ENCODE measurements at regions not wholly inside any gene's neighbourhood (a gene's known extent, or its start where the extent isn't known, plus 50 kb on each side); places are given as distances from the start of the nearest gene placed in this dataset.
A peak's percentile ranks its signal among the peaks of the same experiment; 100 is the strongest.

DNA sequence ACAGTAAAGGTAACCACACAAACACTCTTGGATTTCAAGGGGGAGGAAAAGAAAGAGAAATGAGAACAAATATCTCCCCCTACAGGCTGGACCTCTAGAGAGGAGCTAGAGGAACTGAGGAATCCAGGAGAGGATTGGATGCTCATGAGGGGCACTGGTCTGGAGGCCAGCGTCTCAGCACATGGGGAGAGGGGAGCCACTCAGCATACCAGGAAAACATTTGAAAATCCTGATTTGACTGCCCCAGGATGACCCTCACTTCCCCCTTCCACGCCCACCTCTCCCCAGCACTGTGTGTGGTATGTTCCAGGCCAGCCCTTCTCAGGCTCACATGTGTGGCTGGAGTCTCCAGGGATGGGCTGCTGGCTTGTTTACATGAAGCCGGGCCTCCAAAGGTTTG lies 396.8 kb upstream of the ID2 start:
- BruUV-seq (replicated peaks), result no TSS peak
- TF ChIP-seq ZNF121 (CRISPR knock-in tag; conservative IDR thresholded peaks at IDR 0.05) (no peak), BMI1 (IDR thresholded peaks at IDR 0.05; ENCODE audit: low read length) (no peak), SRSF3 (IDR thresholded peaks at IDR 0.05; ENCODE audit: insufficient read depth, low read length) (no peak), POLR2B (IDR thresholded peaks at IDR 0.05; ENCODE audit: low read depth, partially characterized antibody) (no peak), RAD21 (CRISPR knock-in tag; conservative IDR thresholded peaks at IDR 0.05 in 1 of 2, IDR thresholded peaks at IDR 0.05 in 1 of 2) (peak in 1 of 2 experiments; percentile 41; a peak in 2 of 4 replicates), KAT7 (CRISPR knock-in tag; IDR thresholded peaks at IDR 0.05; ENCODE audit: borderline replicate concordance) (no peak), SMARCB1 (IDR thresholded peaks at IDR 0.05; ENCODE audit: insufficient read length, low read depth) (no peak), ZNF134 (CRISPR knock-in tag; conservative IDR thresholded peaks at IDR 0.05) (no peak), ZNF57 (CRISPR knock-in tag; IDR thresholded peaks at IDR 0.05) (no peak), CBX5 (IDR thresholded peaks at IDR 0.05; ENCODE audit: borderline replicate concordance, low read depth) (no peak), ZC3H8 (IDR thresholded peaks at IDR 0.05) (no peak), ZEB2 (IDR thresholded peaks at IDR 0.05) (no peak)
- TF ChIP-seq, protein P1, sequence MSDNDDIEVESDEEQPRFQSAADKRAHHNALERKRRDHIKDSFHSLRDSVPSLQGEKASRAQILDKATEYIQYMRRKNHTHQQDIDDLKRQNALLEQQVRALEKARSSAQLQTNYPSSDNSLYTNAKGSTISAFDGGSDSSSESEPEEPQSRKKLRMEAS (CRISPR knock-in tag; IDR thresholded peaks at IDR 0.05), result no peak
- TF ChIP-seq, protein P2, sequence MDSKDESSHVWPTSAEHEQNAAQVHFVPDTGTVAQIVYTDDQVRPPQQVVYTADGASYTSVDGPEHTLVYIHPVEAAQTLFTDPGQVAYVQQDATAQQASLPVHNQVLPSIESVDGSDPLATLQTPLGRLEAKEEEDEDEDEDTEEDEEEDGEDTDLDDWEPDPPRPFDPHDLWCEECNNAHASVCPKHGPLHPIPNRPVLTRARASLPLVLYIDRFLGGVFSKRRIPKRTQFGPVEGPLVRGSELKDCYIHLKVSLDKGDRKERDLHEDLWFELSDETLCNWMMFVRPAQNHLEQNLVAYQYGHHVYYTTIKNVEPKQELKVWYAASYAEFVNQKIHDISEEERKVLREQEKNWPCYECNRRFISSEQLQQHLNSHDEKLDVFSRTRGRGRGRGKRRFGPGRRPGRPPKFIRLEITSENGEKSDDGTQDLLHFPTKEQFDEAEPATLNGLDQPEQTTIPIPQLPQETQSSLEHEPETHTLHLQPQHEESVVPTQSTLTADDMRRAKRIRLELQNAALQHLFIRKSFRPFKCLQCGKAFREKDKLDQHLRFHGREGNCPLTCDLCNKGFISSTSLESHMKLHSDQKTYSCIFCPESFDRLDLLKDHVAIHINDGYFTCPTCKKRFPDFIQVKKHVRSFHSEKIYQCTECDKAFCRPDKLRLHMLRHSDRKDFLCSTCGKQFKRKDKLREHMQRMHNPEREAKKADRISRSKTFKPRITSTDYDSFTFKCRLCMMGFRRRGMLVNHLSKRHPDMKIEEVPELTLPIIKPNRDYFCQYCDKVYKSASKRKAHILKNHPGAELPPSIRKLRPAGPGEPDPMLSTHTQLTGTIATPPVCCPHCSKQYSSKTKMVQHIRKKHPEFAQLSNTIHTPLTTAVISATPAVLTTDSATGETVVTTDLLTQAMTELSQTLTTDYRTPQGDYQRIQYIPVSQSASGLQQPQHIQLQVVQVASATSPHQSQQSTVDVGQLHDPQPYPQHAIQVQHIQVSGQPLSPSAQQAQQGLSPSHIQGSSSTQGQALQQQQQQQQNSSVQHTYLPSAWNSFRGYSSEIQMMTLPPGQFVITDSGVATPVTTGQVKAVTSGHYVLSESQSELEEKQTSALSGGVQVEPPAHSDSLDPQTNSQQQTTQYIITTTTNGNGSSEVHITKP (IDR thresholded peaks at IDR 0.05; ENCODE audit: partially characterized antibody), result peak; percentile 39
- TF ChIP-seq, protein P3, sequence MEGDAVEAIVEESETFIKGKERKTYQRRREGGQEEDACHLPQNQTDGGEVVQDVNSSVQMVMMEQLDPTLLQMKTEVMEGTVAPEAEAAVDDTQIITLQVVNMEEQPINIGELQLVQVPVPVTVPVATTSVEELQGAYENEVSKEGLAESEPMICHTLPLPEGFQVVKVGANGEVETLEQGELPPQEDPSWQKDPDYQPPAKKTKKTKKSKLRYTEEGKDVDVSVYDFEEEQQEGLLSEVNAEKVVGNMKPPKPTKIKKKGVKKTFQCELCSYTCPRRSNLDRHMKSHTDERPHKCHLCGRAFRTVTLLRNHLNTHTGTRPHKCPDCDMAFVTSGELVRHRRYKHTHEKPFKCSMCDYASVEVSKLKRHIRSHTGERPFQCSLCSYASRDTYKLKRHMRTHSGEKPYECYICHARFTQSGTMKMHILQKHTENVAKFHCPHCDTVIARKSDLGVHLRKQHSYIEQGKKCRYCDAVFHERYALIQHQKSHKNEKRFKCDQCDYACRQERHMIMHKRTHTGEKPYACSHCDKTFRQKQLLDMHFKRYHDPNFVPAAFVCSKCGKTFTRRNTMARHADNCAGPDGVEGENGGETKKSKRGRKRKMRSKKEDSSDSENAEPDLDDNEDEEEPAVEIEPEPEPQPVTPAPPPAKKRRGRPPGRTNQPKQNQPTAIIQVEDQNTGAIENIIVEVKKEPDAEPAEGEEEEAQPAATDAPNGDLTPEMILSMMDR (IDR thresholded peaks at IDR 0.05 in 2 of 3, conservative IDR thresholded peaks at IDR 0.05 in 1 of 3; ENCODE audit: insufficient read depth in 2 of 3, low read depth in 1 of 3, low read length in 3 of 3), result peak; percentile 31 to 40 (median 39); a peak in 3 of 6 replicates
- TF ChIP-seq, protein P4, sequence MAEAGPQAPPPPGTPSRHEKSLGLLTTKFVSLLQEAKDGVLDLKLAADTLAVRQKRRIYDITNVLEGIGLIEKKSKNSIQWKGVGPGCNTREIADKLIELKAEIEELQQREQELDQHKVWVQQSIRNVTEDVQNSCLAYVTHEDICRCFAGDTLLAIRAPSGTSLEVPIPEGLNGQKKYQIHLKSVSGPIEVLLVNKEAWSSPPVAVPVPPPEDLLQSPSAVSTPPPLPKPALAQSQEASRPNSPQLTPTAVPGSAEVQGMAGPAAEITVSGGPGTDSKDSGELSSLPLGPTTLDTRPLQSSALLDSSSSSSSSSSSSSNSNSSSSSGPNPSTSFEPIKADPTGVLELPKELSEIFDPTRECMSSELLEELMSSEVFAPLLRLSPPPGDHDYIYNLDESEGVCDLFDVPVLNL (CRISPR knock-in tag; IDR thresholded peaks at IDR 0.05; ENCODE audit: low read depth), result no peak
- in situ Hi-C loops (cut with MboI), result no loop called here
- ChIA-PET CTCF (ENCODE audit: low intra/inter-chr PET ratio) (no interaction called here), POLR2A (interaction anchor here (0.6 to 0.7 kb wide), 2 partner anchors 67 to 1114 kb away, joined by 3 read pairs; no protein-coding TSS in a partner anchor)
- H3K4me1 ChIP-seq (replicated peaks in 1 of 2; ENCODE audit: control insufficient read depth in 2 of 2, insufficient read depth in 2 of 2, low read length in 2 of 2), result no peaks in the 10 kb centered on the region
- H3K9me3 ChIP-seq (replicated peaks; ENCODE audit: control insufficient read depth, insufficient read depth, low read depth, low read length), result no peaks in the 10 kb centered on the region
- intact Hi-C loops (cut with micrococcal nuclease), result no loop called here
- 5% methylated on average over 2 of the region's 3 CpGs for WGBS (ENCODE audit: insufficient coverage, low coverage, missing lambda C conversion rate)
- H4K20me1 ChIP-seq (replicated peaks; ENCODE audit: control insufficient read depth, insufficient read depth, low read length), result peaks cover 2% of the 10 kb centered on the region
- no peak overlapping the region for H2AFZ ChIP-seq (ENCODE audit: low read depth, low read length)
- no peak overlapping the region for H3K4me2 ChIP-seq (ENCODE audit: insufficient read depth, low read length)
- H3K27ac ChIP-seq (ENCODE audit: extremely low read depth, low read depth, low read length), result no peak overlapping the region
- FAIRE-seq (peak; percentile 56), ATAC-seq (peak; percentile 77), DNase-seq (ENCODE audit: extremely low read depth in 1 of 4, low spot score in 3 of 4) (peak in 1 of 4 experiments; percentile 16)
- H3K27me3 ChIP-seq (ENCODE audit: control insufficient read depth in 2 of 2, insufficient read depth in 2 of 2, low read length in 2 of 2), result peaks cover 5 to 37% of the 10 kb centered on the region in 2 experiments; a peak in 4 of 5 replicates
- no peaks in the 10 kb centered on the region for H3K9me1 ChIP-seq (ENCODE audit: control insufficient read depth, insufficient read depth, low read length)
- no peaks in the 10 kb centered on the region for H3K36me3 ChIP-seq (ENCODE audit: control insufficient read depth, insufficient read depth, low read length)
- H3K9ac ChIP-seq (ENCODE audit: insufficient read depth in 1 of 2, low read depth in 2 of 2, low read length in 2 of 2), result no peak overlapping the region
- H3K4me3 ChIP-seq, result no peak overlapping the region
- no peaks in the 10 kb centered on the region for H3K79me2 ChIP-seq (ENCODE audit: control insufficient read depth, insufficient read depth, low read length)

Measured in K562 (cell line).